ENCODE measurements at regions not wholly inside any gene's neighbourhood (a gene's known extent, or its start where the extent isn't known, plus 50 kb on each side); places are given as distances from the start of the nearest gene placed in this dataset.

DNA sequence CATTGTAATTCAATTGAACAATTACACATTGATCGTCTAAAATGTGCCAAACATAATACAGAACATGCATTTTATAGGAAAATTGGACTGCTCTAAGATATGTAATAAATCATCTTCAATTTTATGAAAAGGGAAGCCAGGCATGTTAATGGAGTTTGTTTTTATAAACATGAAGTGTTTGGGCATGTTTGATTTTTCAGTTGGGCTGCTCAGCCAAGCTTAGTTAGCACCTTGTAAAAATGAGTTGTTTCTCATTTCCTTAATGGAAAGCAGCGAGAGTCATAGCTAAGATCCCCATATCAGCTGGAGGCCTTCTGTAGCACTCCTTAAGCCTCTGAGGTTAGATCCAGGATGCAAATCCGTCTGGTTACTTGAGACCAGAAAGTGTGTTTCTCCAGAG lies 422.3 kb downstream of the SPRY2 start:
- ATAC-seq (ENCODE audit: low read depth), result no peak

More for the DNA sequence above, 422.3 kb downstream of the SPRY2 start:
- Histone ChIP-seq H3K27ac (ENCODE audit: insufficient read depth, low read length) (no peak overlapping the region), H3K36me3 (ENCODE audit: control insufficient read depth, insufficient read depth, low read length) (no peaks in the 10 kb centered on the region), H2BK15ac (ENCODE audit: low read depth, low read length) (no peak overlapping the region), H3K4me2 (ENCODE audit: low read depth, low read length) (no peak overlapping the region), H3K14ac (replicated peaks; ENCODE audit: low read depth, low read length) (no peak overlapping the region), H4K91ac (ENCODE audit: insufficient read depth, low read depth, low read length) (no peak overlapping the region), H2BK120ac (ENCODE audit: low read depth, low read length) (no peak overlapping the region), H3K9me1 (ENCODE audit: insufficient read depth, low read length) (no peaks in the 10 kb centered on the region), H2AK5ac (ENCODE audit: low read depth, low read length) (no peak overlapping the region), H3K56ac (ENCODE audit: extremely low read depth, insufficient read depth, low read length) (no peak overlapping the region), H3K9ac (ENCODE audit: low read depth, low read length) (no peak overlapping the region), H4K5ac (ENCODE audit: low read depth, low read length) (no peak overlapping the region), H2AK9ac (replicated peaks; ENCODE audit: low read depth, low read length, poor library complexity) (no peak overlapping the region), H3K79me1 (ENCODE audit: low read depth in 1 of 2, low read length in 2 of 2) (no peaks in the 10 kb centered on the region), H2AFZ (replicated peaks; ENCODE audit: low read length, poor library complexity) (no peak overlapping the region), H3K18ac (ENCODE audit: low read depth, low read length) (no peak overlapping the region), H3K27me3 (ENCODE audit: control insufficient read depth, insufficient read depth, low read length) (no peaks in the 10 kb centered on the region), H4K20me1 (ENCODE audit: insufficient read depth, low read length) (no peaks in the 10 kb centered on the region), H4K8ac (ENCODE audit: low read depth in 2 of 2, low read length in 2 of 2) (no peak overlapping the region), H3K4me1 (ENCODE audit: control insufficient read depth, insufficient read depth, low read length) (peaks cover 1% of the 10 kb centered on the region; the same call in 1 of the 2 replicates), H3K4me3 (ENCODE audit: insufficient read depth, low read depth, low read length) (no peak overlapping the region), H3K23ac (ENCODE audit: low read depth, low read length) (no peak overlapping the region), H3K4ac (ENCODE audit: low read depth, low read length) (no peak overlapping the region), H3K9me3 (ENCODE audit: control insufficient read depth, insufficient read depth, low read length) (no peaks in the 10 kb centered on the region), H2BK5ac (ENCODE audit: low read depth, low read length, poor library complexity, severe bottlenecking) (no peak overlapping the region), H2BK20ac (ENCODE audit: low read depth, low read length) (peak overlapping the region; percentile 35; the same call in 1 of the 2 replicates)
- in situ Hi-C loops (cut with MboI; ENCODE audit: low sequenced_read_pairs) (no loop called here), dilution Hi-C loops (cut with HindIII; ENCODE audit: low sequenced_read_pairs, unreplicated experiment) (no loop called here), intact Hi-C loops (cut with micrococcal nuclease) (no loop called here)
- ChIA-PET POLR2A (ENCODE audit: unreplicated experiment) (no interaction called here), CTCF (no interaction called here)
- no peak for DNase-seq
- TF ChIP-seq RAD21 (IDR thresholded peaks at IDR 0.05; ENCODE audit: low read length), result no peak
- TF ChIP-seq BHLHE40 (IDR thresholded peaks at IDR 0.05; ENCODE audit: low read depth, low read length), result no peak
- no peak for TF ChIP-seq POLR2A (IDR thresholded peaks at IDR 0.05; ENCODE audit: low read depth, low read length)
- no peak for TF ChIP-seq RCOR1 (IDR thresholded peaks at IDR 0.05; ENCODE audit: insufficient replicate concordance, low read length)
- no peak for TF ChIP-seq FOS (IDR thresholded peaks at IDR 0.05; ENCODE audit: low read depth, low read length)
- BruUV-seq (replicated peaks), result no TSS peak
- no CpG with 5 or more reads among the region's 3 CpGs for WGBS, 2 experiments (ENCODE audit: extremely low coverage in 2 of 2, insufficient read length in 1 of 2)

All from IMR-90 (cell line).